Inferior parietal cortex (tissue), 1 donor: ENCODE measurements at regions not wholly inside any gene's neighbourhood (a gene's known extent, or its start where the extent isn't known, plus 50 kb on each side); places are given as distances from the start of the nearest gene placed in this dataset.
A peak's percentile ranks its signal among the peaks of the same experiment; 100 is the strongest.

Experiments used
- DNase-seq: peaks from one replicate; pipeline ENCODE4 v3.0.0-alpha.2; 2016; ENCODE audit errors: extremely low spot score

DNA sequence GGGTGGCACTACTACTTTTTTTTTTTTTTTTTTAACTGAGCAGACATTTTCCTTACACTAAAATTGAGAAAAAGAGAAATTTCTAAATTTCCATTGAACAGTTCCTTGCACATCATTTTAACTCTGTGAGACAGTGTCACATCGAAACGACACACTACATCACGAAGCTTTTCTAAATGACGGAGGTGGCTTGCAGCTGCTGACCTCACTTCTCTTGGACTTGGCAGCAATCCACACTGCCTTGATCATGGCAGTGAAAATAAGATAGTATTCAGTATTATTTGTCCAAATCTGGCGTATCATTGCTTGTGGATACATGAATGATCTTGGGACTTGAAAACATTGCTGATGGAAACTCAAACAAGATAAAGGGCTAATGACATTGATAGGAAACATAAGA, 80.3 kb upstream of the CYYR1 start:
- no peak for DNase-seq

DNA sequence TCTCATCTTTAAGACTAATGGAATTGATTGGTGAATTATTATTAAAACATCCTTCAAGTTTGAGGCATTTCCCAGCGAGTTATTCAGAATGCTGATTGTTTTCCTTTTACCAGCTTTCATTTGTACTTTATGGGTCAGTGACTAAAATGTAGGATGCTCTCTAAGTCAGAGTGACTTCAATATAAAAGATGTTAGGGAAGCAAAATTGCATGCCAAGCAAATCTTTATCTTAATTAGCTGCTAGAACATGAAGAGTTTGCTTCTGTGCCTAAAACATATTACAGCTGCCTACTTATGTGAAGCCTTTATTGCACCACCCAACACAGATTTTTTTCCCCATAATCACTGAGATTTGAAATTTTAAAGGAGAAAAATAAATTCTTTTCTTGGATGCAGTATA, 79.8 kb upstream of the CYYR1 start:
- peak; percentile 3 for DNase-seq

DNA sequence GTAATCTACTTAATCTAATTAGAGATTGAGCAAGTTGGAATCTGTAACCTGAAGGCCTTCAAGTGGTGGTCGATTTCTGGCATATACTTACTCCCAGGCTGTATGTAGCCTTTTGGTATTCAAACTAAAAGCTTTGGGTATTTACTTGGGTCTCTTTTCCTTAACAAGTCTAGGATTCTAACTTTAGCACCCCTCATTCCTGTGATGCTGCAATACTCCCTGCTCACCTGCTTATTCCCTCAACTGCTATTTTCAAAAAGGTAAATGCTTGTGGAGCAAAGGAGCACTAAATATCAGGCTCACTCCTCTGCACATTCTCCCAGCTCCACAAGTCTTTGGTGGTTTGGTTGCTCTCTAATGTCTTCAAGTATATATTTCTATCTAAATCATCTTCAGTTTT, 68.0 kb upstream of the CYYR1 start:
- no peak for DNase-seq

DNA sequence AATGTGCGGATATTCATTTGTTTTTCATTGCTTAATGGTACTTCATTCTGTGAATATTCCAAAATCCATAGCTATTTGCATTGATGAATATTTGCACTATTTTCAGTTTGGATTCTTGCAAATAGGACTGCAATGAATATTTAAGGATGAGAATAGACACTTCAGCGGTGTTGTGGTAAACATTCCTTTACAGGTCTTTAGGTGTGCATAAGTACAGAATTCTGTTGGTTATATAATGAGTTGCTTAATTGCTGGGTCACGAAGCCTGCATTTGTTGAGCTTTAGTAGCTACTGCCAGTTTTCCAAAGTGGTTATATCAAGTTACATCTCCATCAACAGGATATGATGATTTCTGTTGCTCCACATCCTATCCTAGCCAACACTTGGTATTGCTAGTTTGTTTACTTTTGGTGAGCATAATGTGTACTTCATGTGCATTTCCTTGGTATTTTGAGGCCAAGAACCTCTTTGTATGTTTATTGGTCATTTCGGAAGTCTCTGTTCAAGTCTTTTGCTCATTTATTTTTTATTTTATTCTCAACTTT, 64.2 kb upstream of the CYYR1 start:
- DNase-seq = no peak

DNA sequence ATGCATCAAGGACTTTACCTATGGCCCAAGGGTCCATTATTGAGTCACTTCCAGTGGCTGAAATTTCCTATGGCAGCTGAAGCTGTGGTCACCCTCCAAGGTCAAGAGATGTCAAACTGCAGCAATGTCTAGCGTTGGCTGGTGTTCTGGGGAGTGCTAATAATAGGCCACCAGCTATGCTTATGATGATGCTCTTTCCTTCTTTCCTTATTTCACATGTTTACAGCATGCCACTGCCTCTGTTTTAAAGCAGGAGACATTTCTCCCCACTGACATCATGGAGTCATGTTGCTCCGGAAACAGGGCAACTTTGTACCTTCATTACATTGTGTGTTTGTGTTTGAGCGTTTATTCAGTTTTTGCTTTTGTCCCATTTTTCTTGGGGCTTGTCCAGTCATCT, 62.6 kb upstream of the CYYR1 start:
- DNase-seq = no peak

DNA sequence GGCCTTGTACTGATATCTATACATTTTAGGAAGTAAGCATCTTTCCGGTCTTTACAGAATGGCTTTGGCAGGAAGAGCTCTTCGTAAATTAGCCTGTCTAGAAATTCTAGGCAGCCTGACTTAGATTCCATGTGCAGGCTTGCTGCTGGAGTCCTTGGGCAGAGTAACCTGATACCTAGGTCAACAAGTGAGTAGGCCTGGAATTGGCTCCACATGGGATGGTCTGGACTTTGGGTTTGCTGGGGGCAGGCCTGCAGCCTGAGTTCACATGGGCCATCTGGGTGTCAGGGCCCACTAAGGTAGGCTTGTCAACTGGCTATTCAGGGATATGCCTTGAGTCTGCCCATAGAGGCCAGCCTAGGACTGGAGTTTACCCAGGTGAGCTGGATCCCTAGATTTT, 59.6 kb upstream of the CYYR1 start:
- no peak for DNase-seq

DNA sequence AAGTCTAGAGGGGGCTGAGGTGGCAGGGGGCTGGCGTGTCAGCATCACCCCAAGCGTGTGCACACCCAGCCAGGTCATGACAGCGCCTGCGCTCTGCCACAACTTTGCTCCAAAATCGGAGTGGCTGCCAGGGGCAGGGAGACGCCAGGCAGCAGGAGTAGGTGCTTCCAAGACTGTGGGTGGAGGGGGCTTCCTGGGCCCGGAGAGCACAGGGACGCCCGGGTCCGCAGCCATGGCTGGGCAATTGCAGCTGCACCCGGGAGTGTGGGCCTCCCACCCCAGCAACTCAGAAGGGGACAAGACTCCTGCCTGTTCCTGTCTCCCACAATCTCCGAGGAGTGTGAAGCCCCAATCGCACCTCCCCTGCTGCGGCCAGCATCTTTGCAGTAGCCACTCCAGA, 53.1 kb upstream of the CYYR1 start:
- DNase-seq = no peak

DNA sequence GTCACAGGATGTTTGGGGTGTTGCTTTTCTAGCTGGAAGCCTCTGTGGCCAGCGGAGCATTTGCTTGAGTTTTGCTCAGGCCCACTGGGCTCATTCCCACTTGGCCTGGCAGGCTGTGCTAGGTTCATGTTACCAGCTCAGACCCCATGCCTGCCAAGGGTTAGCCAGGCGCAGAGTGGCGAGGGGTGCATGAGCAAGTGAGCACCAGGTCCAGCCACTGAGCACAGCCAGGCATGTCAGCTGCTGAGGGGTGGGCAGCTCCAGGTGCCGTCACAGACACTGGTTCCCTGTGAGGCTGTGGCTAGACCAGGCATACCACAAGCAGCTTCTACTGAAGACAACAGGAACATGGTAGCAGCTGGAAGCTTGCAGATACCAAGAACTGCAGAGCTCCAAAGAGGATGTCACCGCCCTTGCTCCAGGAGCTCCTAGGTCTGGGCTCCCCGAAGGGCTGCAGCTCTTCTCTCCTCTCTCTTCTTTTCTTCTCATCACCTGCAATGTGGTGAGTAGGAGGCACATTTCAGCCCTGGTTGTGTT, 52.0 kb upstream of the CYYR1 start:
- no peak for DNase-seq
